ENCODE measurements at regions not wholly inside any gene's neighbourhood (a gene's known extent, or its start where the extent isn't known, plus 50 kb on each side); places are given as distances from the start of the nearest gene placed in this dataset.

GRCh38 chr3:106850437-106850836 is 526.8 kb upstream of the CCDC54 start:
- TF ChIP-seq CTCF (IDR thresholded peaks at IDR 0.05) (no peak), POLR2A (IDR thresholded peaks at IDR 0.05) (no peak)

Data from uterus (tissue), 2 donors.